Right lobe of liver (tissue), 4 donors: ENCODE measurements at regions not wholly inside any gene's neighbourhood (a gene's known extent, or its start where the extent isn't known, plus 50 kb on each side); places are given as distances from the start of the nearest gene placed in this dataset.

Experiments
- CTCF ChIP-seq, 4 donors: fragments of 200-600 bp in 3 of 4; fragments of 450-650 bp in 1 of 4; IDR thresholded peaks; one replicate each; pipeline versions ENCODE4 v1.5.1 to v1.8.0; 2016 to 2022; ENCODE audit warnings: antibody characterized with exemption in 4 of 4, mild to moderate bottlenecking in 2 of 4
- POLR2A ChIP-seq: fragments of 450-650 bp; IDR thresholded peaks from one replicate; pipeline ENCODE4 v1.6.1; 2017; ENCODE audit warnings: antibody characterized with exemption, mild to moderate bottlenecking
- donor health status: DM: no; HTN: no; CAD: no.
- donor health status: DM: no; HTN: no; CAD: no.
- donor health status: DM: no; HTN: yes; CAD: no.

GRCh38 chr1:22279735-22280134, 136.8 kb upstream of the WNT4 start:
- no peak for TF ChIP-seq CTCF (IDR thresholded peaks at IDR 0.05)
- no peak for TF ChIP-seq POLR2A
